ENCODE measurements at regions not wholly inside any gene's neighbourhood (a gene's known extent, or its start where the extent isn't known, plus 50 kb on each side); places are given as distances from the start of the nearest gene placed in this dataset.

DNA sequence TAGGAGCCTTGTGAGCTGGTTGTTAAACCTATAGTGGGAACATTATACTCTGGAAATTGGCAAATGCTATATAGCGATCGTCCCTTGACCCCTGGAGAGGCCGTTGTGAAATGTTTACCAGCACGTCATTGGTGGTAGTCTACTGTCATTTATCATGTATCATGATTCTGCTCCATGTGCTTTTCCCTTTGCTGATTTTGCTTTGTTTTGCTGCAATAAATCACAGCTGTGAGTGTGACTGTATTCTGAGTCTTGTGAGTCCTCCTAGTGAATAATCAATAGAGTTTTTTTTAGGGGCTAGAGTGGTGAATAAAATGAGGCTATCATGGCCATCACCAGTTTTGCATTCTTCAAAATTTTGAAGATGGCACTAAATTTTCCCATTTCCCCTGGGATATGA lies 189.1 kb downstream of the HRH4 start:
- TF ChIP-seq USF2 (IDR thresholded peaks at IDR 0.05; ENCODE audit: low read length), result no peak
- TF ChIP-seq POLR2A (IDR thresholded peaks at IDR 0.05; ENCODE audit: control extremely low read depth in 1 of 2, low read depth in 2 of 2, low read length in 2 of 2), result no peak
